ENCODE measurements at regions not wholly inside any gene's neighbourhood (a gene's known extent, or its start where the extent isn't known, plus 50 kb on each side); places are given as distances from the start of the nearest gene placed in this dataset.

DNA sequence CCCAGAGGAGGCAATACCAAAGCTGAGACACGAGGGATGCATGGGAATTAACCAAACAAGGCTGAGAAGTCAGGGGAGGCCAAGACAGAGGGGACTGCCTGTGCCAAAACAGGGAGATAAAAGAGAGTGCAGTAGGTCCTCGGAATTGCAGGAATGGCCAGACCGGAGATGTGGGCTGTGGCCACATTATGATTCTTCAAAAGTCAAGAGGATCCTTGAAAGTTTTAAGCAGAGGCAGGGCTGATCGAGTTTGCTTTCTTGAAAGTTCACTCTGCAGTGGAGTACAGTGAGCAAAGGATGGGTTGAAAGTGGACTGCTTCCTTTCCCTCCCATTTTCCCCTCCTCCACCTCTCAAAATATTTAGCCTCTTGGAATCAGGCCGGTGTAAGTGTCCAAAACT, 73.9 kb upstream of the ADAMTS9 start:
- TF ChIP-seq EZH2 (IDR thresholded peaks at IDR 0.05) (no peak), POLR2AphosphoS5 (IDR thresholded peaks at IDR 0.05; ENCODE audit: borderline replicate concordance, low read depth, low read length) (no peak), FOXP2 (optimal IDR thresholded peaks at IDR 0.05; ENCODE audit: control extremely low read depth, extremely low read length, insufficient read depth) (no peak)

Data from SK-N-MC (cell line).